ENCODE measurements at regions not wholly inside any gene's neighbourhood (a gene's known extent, or its start where the extent isn't known, plus 50 kb on each side); places are given as distances from the start of the nearest gene placed in this dataset.

GRCh38 chr7:32428546-32428945 lies 61.6 kb downstream of the LSM5 start:
- DNase-seq: no peak

- peak; percentile 90 for DNase-seq
Measured at GRCh38 chr7:32427769-32428291, 62.4 kb downstream of the LSM5 start.

GRCh38 chr7:32416846-32417245 lies 73.3 kb downstream of the LSM5 start:
- no peak for DNase-seq

- no peak for DNase-seq
Measured at GRCh38 chr7:32415936-32416335, 74.2 kb downstream of the LSM5 start.

GRCh38 chr7:32415519-32415918 lies 74.7 kb downstream of the LSM5 start:
- no peak for DNase-seq

GRCh38 chr7:32412471-32412870 lies 77.7 kb downstream of the LSM5 start:
- DNase-seq: no peak

- no peak for DNase-seq
Measured at GRCh38 chr7:32410545-32410944, 79.6 kb downstream of the LSM5 start.

GRCh38 chr7:32406386-32406785 lies 83.8 kb downstream of the LSM5 start:
- no peak for DNase-seq

GRCh38 chr7:32403463-32404229 lies 86.5 kb downstream of the LSM5 start:
- DNase-seq: no peak

- DNase-seq: no peak
Measured at GRCh38 chr7:32400676-32401075, 89.5 kb downstream of the LSM5 start.

- no peak for DNase-seq
Measured at GRCh38 chr7:32399311-32399710, 90.9 kb downstream of the LSM5 start.

- DNase-seq: no peak
Measured at GRCh38 chr7:32395168-32395567, 95.0 kb downstream of the LSM5 start.

- no peak for DNase-seq
Measured at GRCh38 chr7:32393861-32394260, 96.3 kb downstream of the LSM5 start.

- no peak for DNase-seq
Measured at GRCh38 chr7:32390210-32390609, 100.0 kb downstream of the LSM5 start.

GRCh38 chr7:32385316-32385956 lies 104.7 kb downstream of the LSM5 start:
- DNase-seq: peak; percentile 32

GRCh38 chr7:32381024-32381601 lies 109.1 kb downstream of the LSM5 start:
- no peak for DNase-seq

GRCh38 chr7:32379510-32380112 lies 110.6 kb downstream of the LSM5 start:
- DNase-seq: peak; percentile 40

GRCh38 chr7:32378988-32379387 lies 111.2 kb downstream of the LSM5 start:
- DNase-seq: no peak

GRCh38 chr7:32364581-32364980 lies 125.6 kb downstream of the LSM5 start:
- no peak for DNase-seq

- no peak for DNase-seq
Measured at GRCh38 chr7:32360127-32360526, 130.1 kb downstream of the LSM5 start.

- DNase-seq: peak; percentile 34
Measured at GRCh38 chr7:32357535-32358277, 132.5 kb downstream of the LSM5 start.

- peak; percentile 39 for DNase-seq
Measured at GRCh38 chr7:32347244-32347828, 142.8 kb downstream of the LSM5 start.

Measured in tongue (tissue), 1 donor.